Lower leg skin (tissue), 3 donors: ENCODE measurements at regions not wholly inside any gene's neighbourhood (a gene's known extent, or its start where the extent isn't known, plus 50 kb on each side); places are given as distances from the start of the nearest gene placed in this dataset.

Experiments used
- POLR2A ChIP-seq, 2 donors: fragments of 450-650 bp; IDR thresholded peaks; one replicate each; pipeline ENCODE4 v1.6.1; 2016 to 2017; ENCODE audit warnings: antibody characterized with exemption in 2 of 2, mild to moderate bottlenecking in 1 of 2, moderate library complexity in 1 of 2
- TF ChIP-seq, protein P1 (sequence below), 3 donors: fragments of 450-650 bp; IDR thresholded peaks; one replicate each; pipeline ENCODE4 v1.5.1; 2016; ENCODE audit warnings: antibody characterized with exemption in 3 of 3, mild to moderate bottlenecking in 3 of 3, moderate library complexity in 2 of 3

DNA sequence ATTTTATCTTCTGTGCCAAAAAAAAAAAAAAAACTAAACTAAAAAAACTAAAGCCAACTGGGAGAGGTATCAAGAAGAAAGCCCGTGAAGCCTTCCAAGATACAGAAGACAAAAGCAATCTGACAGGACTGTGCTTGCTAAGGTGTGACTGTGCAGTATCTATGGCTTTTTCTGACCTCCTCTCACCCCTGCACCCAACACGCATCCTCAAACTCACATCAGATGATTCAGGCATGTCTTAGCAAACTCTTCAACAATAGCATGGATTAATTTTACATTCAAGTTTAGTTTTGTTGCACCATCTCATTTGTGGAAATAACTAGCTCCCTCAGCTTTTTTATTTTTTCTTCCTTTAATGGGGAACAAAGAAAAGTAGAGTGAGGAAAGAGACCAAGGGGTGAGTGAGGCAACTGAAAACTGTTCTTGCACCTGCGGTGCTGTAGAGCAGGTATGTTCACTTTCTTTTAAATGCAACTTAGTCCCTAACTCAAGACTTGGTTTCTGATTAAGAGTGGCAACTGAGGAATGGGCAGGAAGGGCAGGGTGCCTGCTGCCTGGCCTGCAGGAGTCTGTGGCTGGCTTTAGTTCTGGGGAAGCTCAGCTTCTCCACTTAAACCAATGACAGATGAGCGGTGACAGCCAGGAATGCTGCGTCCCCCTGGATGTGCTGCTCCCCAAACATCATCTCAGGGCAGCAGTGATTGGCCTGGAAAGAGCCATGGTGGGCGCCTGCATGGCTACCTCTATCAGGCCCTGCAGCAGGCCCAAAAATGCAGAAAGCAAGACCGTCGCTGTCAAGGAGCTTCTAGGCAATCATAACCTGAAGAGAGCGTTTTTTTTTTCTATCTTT, 71.3 kb upstream of the LRRC8B start:
- TF ChIP-seq, protein P1, sequence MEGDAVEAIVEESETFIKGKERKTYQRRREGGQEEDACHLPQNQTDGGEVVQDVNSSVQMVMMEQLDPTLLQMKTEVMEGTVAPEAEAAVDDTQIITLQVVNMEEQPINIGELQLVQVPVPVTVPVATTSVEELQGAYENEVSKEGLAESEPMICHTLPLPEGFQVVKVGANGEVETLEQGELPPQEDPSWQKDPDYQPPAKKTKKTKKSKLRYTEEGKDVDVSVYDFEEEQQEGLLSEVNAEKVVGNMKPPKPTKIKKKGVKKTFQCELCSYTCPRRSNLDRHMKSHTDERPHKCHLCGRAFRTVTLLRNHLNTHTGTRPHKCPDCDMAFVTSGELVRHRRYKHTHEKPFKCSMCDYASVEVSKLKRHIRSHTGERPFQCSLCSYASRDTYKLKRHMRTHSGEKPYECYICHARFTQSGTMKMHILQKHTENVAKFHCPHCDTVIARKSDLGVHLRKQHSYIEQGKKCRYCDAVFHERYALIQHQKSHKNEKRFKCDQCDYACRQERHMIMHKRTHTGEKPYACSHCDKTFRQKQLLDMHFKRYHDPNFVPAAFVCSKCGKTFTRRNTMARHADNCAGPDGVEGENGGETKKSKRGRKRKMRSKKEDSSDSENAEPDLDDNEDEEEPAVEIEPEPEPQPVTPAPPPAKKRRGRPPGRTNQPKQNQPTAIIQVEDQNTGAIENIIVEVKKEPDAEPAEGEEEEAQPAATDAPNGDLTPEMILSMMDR (IDR thresholded peaks at IDR 0.05), result no peak
- no peak for TF ChIP-seq POLR2A (IDR thresholded peaks at IDR 0.05)
